Cardiac fibroblast (primary cell): ENCODE measurements at regions not wholly inside any gene's neighbourhood (a gene's known extent, or its start where the extent isn't known, plus 50 kb on each side); places are given as distances from the start of the nearest gene placed in this dataset.

Source experiments
- DNase-seq, 2 donors: peaks; one replicate each; pipeline versions ENCODE4 v3.0.0 to v3.0.0-alpha.2; 2010; ENCODE audit warnings: low read depth in 2 of 2
- H3K4me3 ChIP-seq, 2 donors: replicated peaks in 1 of 2; 1 replicate in 1 of 2; 2 replicates in 1 of 2; pipeline ENCODE4 v1.5.1; 2011; ENCODE audit warnings: low read depth in 2 of 2, low read length in 2 of 2, mild to moderate bottlenecking in 2 of 2, moderate library complexity in 1 of 2
- CTCF ChIP-seq: IDR thresholded peaks from one replicate; pipeline ENCODE4 v1.5.1; 2011; ENCODE audit warnings: low read depth, mild to moderate bottlenecking, low read length, inconsistent platforms

GRCh38 chr2:56624181-56624580 lies 440.4 kb downstream of the CCDC85A start:
- TF ChIP-seq CTCF, result no peak
- no peak overlapping the region for H3K4me3 ChIP-seq
- no peak for DNase-seq

GRCh38 chr2:56626927-56627326 lies 443.1 kb downstream of the CCDC85A start:
- H3K4me3 ChIP-seq, result no peak overlapping the region
- TF ChIP-seq CTCF, result no peak
- DNase-seq, result no peak

- TF ChIP-seq CTCF, result no peak
- DNase-seq, result no peak
- no peak overlapping the region for H3K4me3 ChIP-seq
Measured at GRCh38 chr2:56630286-56630685, 446.5 kb downstream of the CCDC85A start.

- no peak for TF ChIP-seq CTCF
- no peak overlapping the region for H3K4me3 ChIP-seq
- no peak for DNase-seq
Measured at GRCh38 chr2:56647997-56648396, 464.2 kb downstream of the CCDC85A start.

GRCh38 chr2:56648802-56649201 lies 465.0 kb downstream of the CCDC85A start:
- peak in 1 of 2 donors; percentile 37 for DNase-seq
- H3K4me3 ChIP-seq, result no peak overlapping the region

GRCh38 chr2:56654936-56655335 lies 471.1 kb downstream of the CCDC85A start:
- no peak overlapping the region for H3K4me3 ChIP-seq
- DNase-seq, result peak in 1 of 2 donors; percentile 26
- TF ChIP-seq CTCF, result no peak

More at GRCh38 chr2:56648802-56649201, 465.0 kb downstream of the CCDC85A start:
- no peak for TF ChIP-seq CTCF

GRCh38 chr2:56656826-56657225 lies 473.0 kb downstream of the CCDC85A start:
- H3K4me3 ChIP-seq, result no peak overlapping the region
- DNase-seq, result peak in 1 of 2 donors; percentile 18
- TF ChIP-seq CTCF, result no peak
